Motor neuron (in vitro differentiated cells): ENCODE measurements at regions not wholly inside any gene's neighbourhood (a gene's known extent, or its start where the extent isn't known, plus 50 kb on each side); places are given as distances from the start of the nearest gene placed in this dataset.

Experiments
- ATAC-seq, 8 experiments: fragments of 200-7000 bp; cut with Tn5 transposase; replicated peaks in 6 of 8; 2 replicates each; pipeline ENCODE4 v1.8.0; 2021; ENCODE audit warnings: mild to moderate bottlenecking in 8 of 8, moderate library complexity in 8 of 8
- H3K27ac ChIP-seq, 2 donors: fragments of 250-450 bp; sonication (Bioruptor Pico); 2 replicates each; pipeline ENCODE4 v1.9.0; 2021; ENCODE audit warnings: antibody characterized with exemption in 2 of 2, mild to moderate bottlenecking in 2 of 2, moderate library complexity in 1 of 2
- H3K4me1 ChIP-seq, 2 donors: fragments of 250-450 bp; sonication (Bioruptor Pico); replicated peaks in 1 of 2; 2 replicates each; pipeline ENCODE4 v1.6.1; 2021; ENCODE audit warnings: antibody characterized with exemption in 2 of 2, mild to moderate bottlenecking in 2 of 2, moderate library complexity in 1 of 2
- H3K4me3 ChIP-seq, 5 donors: fragments of 250-450 bp; sonication (Bioruptor Pico); 2 replicates each; pipeline ENCODE4 v1.9.0; 2021; ENCODE audit warnings: antibody characterized with exemption in 5 of 5, mild to moderate bottlenecking in 5 of 5, moderate library complexity in 4 of 5
- WGBS, 10 experiments: fragments of 450-650 bp; shearing (Covaris generic); methylation state at CpG; one replicate each; pipeline ENCODE4 v1.0.0; 2022; 5-methylcytosine and 5-hydroxymethylcytosine counted together
- in situ Hi-C, 9 experiments: fragments of 400-800 bp; cut with MboI; loops; one replicate each; pipeline ENCODE4 v1.15.0; 2021; ENCODE audit warnings: low sequenced_read_pairs in 9 of 9, low pct_unique_long_range_greater_than_20kb in 2 of 9; ENCODE audit not compliant: unreplicated experiment in 9 of 9

GRCh38 chr1:101086783-101087182 is 61.2 kb upstream of the DPH5 start:
- in situ Hi-C loops: no loop called here
- ATAC-seq: peak in 1 of 8 experiments; percentile 43

GRCh38 chr1:101081496-101082488 is 56.2 kb upstream of the DPH5 start:
- no peak for ATAC-seq
- 75 to 100% (median 91%) methylated on average over 2 to 8 of the region's 8 CpGs for WGBS, 10 experiments
- in situ Hi-C loops: no loop called here
- no peak overlapping the region for H3K4me3 ChIP-seq
- H3K27ac ChIP-seq: no peak overlapping the region
- peaks cover 0 to 2% of the 10 kb centered on the region in 2 donors for H3K4me1 ChIP-seq

More at GRCh38 chr1:101086783-101087182, 61.2 kb upstream of the DPH5 start:
- WGBS, 10 experiments: 67 to 100% (median 80%) methylated on average over 1 to 2 of the region's 2 CpGs; no CpG with 5 or more reads in 1 of the 10 experiments
- Histone ChIP-seq H3K27ac (no peak overlapping the region), H3K4me3 (no peak overlapping the region), H3K4me1 (peaks cover 2 to 4% of the 10 kb centered on the region in 2 donors)

- in situ Hi-C loops: no loop called here
Measured at GRCh38 chr1:101080859-101081258, 55.3 kb upstream of the DPH5 start.

GRCh38 chr1:101079341-101079740 is 53.8 kb upstream of the DPH5 start:
- Histone ChIP-seq H3K4me3 (no peak overlapping the region), H3K4me1 (no peaks in the 10 kb centered on the region), H3K27ac (no peak overlapping the region)
- in situ Hi-C loops: no loop called here
- WGBS, 10 experiments: 58 to 100% (median 89%) methylated on average over 1 to 4 of the region's 4 CpGs; no CpG with 5 or more reads in 1 of the 10 experiments
- no peak for ATAC-seq

More at GRCh38 chr1:101080859-101081258, 55.3 kb upstream of the DPH5 start:
- no peak overlapping the region for H3K4me3 ChIP-seq
- WGBS, 10 experiments: 93 to 100% (median 100%) methylated on average over 1 to 3 of the region's 3 CpGs; no CpG with 5 or more reads in 2 of the 10 experiments
- H3K4me1 ChIP-seq: no peaks in the 10 kb centered on the region
- ATAC-seq: no peak
- no peak overlapping the region for H3K27ac ChIP-seq

GRCh38 chr1:101077849-101078248 is 52.3 kb upstream of the DPH5 start:
- Histone ChIP-seq H3K4me1 (no peaks in the 10 kb centered on the region), H3K27ac (no peak overlapping the region), H3K4me3 (no peak overlapping the region)
- no peak for ATAC-seq
- in situ Hi-C loops: no loop called here
- WGBS, 10 experiments: 89 to 100% (median 96%) methylated on average over 1 to 4 of the region's 4 CpGs; no CpG with 5 or more reads in 4 of the 10 experiments

GRCh38 chr1:101075926-101076325 is 50.3 kb upstream of the DPH5 start:
- peak in 1 of 8 experiments; percentile 48 for ATAC-seq

More at GRCh38 chr1:101075926-101076325, 50.3 kb upstream of the DPH5 start:
- H3K27ac ChIP-seq: no peak overlapping the region
- in situ Hi-C loops: no loop called here
- no peak overlapping the region for H3K4me3 ChIP-seq
- WGBS, 10 experiments: 6 to 100% (median 94%) methylated on average over 1 to 2 of the region's 2 CpGs; no CpG with 5 or more reads in 1 of the 10 experiments
- H3K4me1 ChIP-seq: peaks cover 10 to 11% of the 10 kb centered on the region in 2 donors
